ENCODE measurements at regions not wholly inside any gene's neighbourhood (a gene's known extent, or its start where the extent isn't known, plus 50 kb on each side); places are given as distances from the start of the nearest gene placed in this dataset.
"Not testable (repeated sequence)": the region's sequence is repeated elsewhere in the genome, so short reads cannot be mapped to it uniquely, and the experiment has no call there.

GRCh38 chr10:28186461-28186860 lies 116.4 kb downstream of the MPP7 start:
- Histone ChIP-seq H3K4me3 (ENCODE audit: low read depth, low read length) (no peak overlapping the region), H3K27me3 (ENCODE audit: control insufficient read depth, insufficient read depth, low read length) (no peaks in the 10 kb centered on the region), H3K9me3 (ENCODE audit: control insufficient read depth, insufficient read depth, low read length) (no peaks in the 10 kb centered on the region), H3K36me3 (ENCODE audit: control insufficient read depth, insufficient read depth, low read length) (no peaks in the 10 kb centered on the region), H3K4me1 (ENCODE audit: control insufficient read depth, insufficient read depth, low read length) (no peaks in the 10 kb centered on the region), H3K9ac (ENCODE audit: low read depth, low read length) (no peak overlapping the region)

- Histone ChIP-seq H3K4me3 (ENCODE audit: low read depth, low read length) (no peak overlapping the region), H3K27me3 (ENCODE audit: control insufficient read depth, insufficient read depth, low read length) (no peaks in the 10 kb centered on the region), H3K4me1 (ENCODE audit: control insufficient read depth, insufficient read depth, low read length) (no peaks in the 10 kb centered on the region), H3K9ac (ENCODE audit: low read depth, low read length) (no peak overlapping the region), H3K36me3 (ENCODE audit: control insufficient read depth, insufficient read depth, low read length) (no peaks in the 10 kb centered on the region), H3K9me3 (ENCODE audit: control insufficient read depth, insufficient read depth, low read length) (no peaks in the 10 kb centered on the region)
These were observed 118.1 kb downstream of the MPP7 start for GRCh38 chr10:28184810-28185209.

- H3K4me3 ChIP-seq (ENCODE audit: low read depth, low read length), result no peak overlapping the region
- no peaks in the 10 kb centered on the region for H3K36me3 ChIP-seq (ENCODE audit: control insufficient read depth, insufficient read depth, low read length)
- no peaks in the 10 kb centered on the region for H3K9me3 ChIP-seq (ENCODE audit: control insufficient read depth, insufficient read depth, low read length)
- H3K9ac ChIP-seq (ENCODE audit: low read depth, low read length), result no peak overlapping the region
- no peaks in the 10 kb centered on the region for H3K4me1 ChIP-seq (ENCODE audit: control insufficient read depth, insufficient read depth, low read length)
- H3K27me3 ChIP-seq (ENCODE audit: control insufficient read depth, insufficient read depth, low read length), result no peaks in the 10 kb centered on the region
These were observed 121.3 kb downstream of the MPP7 start for GRCh38 chr10:28181478-28182096.

- Histone ChIP-seq H3K9ac (ENCODE audit: low read depth, low read length) (no peak overlapping the region), H3K4me3 (ENCODE audit: low read depth, low read length) (no peak overlapping the region), H3K9me3 (ENCODE audit: control insufficient read depth, insufficient read depth, low read length) (no peaks in the 10 kb centered on the region), H3K36me3 (ENCODE audit: control insufficient read depth, insufficient read depth, low read length) (no peaks in the 10 kb centered on the region), H3K4me1 (ENCODE audit: control insufficient read depth, insufficient read depth, low read length) (no peaks in the 10 kb centered on the region), H3K27me3 (ENCODE audit: control insufficient read depth, insufficient read depth, low read length) (no peaks in the 10 kb centered on the region)
These were observed 122.2 kb downstream of the MPP7 start for GRCh38 chr10:28180654-28181053.

GRCh38 chr10:28179743-28180099 lies 123.1 kb downstream of the MPP7 start:
- Histone ChIP-seq H3K9ac (ENCODE audit: low read depth, low read length) (no peak overlapping the region), H3K36me3 (ENCODE audit: control insufficient read depth, insufficient read depth, low read length) (no peaks in the 10 kb centered on the region), H3K9me3 (ENCODE audit: control insufficient read depth, insufficient read depth, low read length) (no peaks in the 10 kb centered on the region), H3K4me3 (ENCODE audit: low read depth, low read length) (no peak overlapping the region), H3K4me1 (ENCODE audit: control insufficient read depth, insufficient read depth, low read length) (no peaks in the 10 kb centered on the region), H3K27me3 (ENCODE audit: control insufficient read depth, insufficient read depth, low read length) (no peaks in the 10 kb centered on the region)

- Histone ChIP-seq H3K9ac (ENCODE audit: low read depth, low read length) (no peak overlapping the region), H3K4me1 (ENCODE audit: control insufficient read depth, insufficient read depth, low read length) (no peaks in the 10 kb centered on the region), H3K4me3 (ENCODE audit: low read depth, low read length) (no peak overlapping the region), H3K36me3 (ENCODE audit: control insufficient read depth, insufficient read depth, low read length) (no peaks in the 10 kb centered on the region), H3K27me3 (ENCODE audit: control insufficient read depth, insufficient read depth, low read length) (no peaks in the 10 kb centered on the region), H3K9me3 (ENCODE audit: control insufficient read depth, insufficient read depth, low read length) (no peaks in the 10 kb centered on the region)
These were observed 123.7 kb downstream of the MPP7 start for GRCh38 chr10:28179006-28179742.

- no peak overlapping the region for H3K9ac ChIP-seq (ENCODE audit: low read depth, low read length)
These were observed 124.8 kb downstream of the MPP7 start for GRCh38 chr10:28177944-28178637.

GRCh38 chr10:28176498-28176897 lies 126.4 kb downstream of the MPP7 start:
- H3K4me1 ChIP-seq (ENCODE audit: control insufficient read depth, insufficient read depth, low read length); H3K27me3 ChIP-seq (ENCODE audit: control insufficient read depth, insufficient read depth, low read length); H3K4me3 ChIP-seq (ENCODE audit: low read depth, low read length); H3K9me3 ChIP-seq (ENCODE audit: control insufficient read depth, insufficient read depth, low read length); H3K36me3 ChIP-seq (ENCODE audit: control insufficient read depth, insufficient read depth, low read length); H3K9ac ChIP-seq (ENCODE audit: low read depth, low read length): not testable (repeated sequence)

More at GRCh38 chr10:28177944-28178637, 124.8 kb downstream of the MPP7 start:
- Histone ChIP-seq H3K36me3 (ENCODE audit: control insufficient read depth, insufficient read depth, low read length) (no peaks in the 10 kb centered on the region), H3K9me3 (ENCODE audit: control insufficient read depth, insufficient read depth, low read length) (no peaks in the 10 kb centered on the region), H3K27me3 (ENCODE audit: control insufficient read depth, insufficient read depth, low read length) (no peaks in the 10 kb centered on the region), H3K4me1 (ENCODE audit: control insufficient read depth, insufficient read depth, low read length) (no peaks in the 10 kb centered on the region), H3K4me3 (ENCODE audit: low read depth, low read length) (no peak overlapping the region)

- Histone ChIP-seq H3K4me3 (ENCODE audit: low read depth, low read length) (no peak overlapping the region), H3K9me3 (ENCODE audit: control insufficient read depth, insufficient read depth, low read length) (no peaks in the 10 kb centered on the region), H3K27me3 (ENCODE audit: control insufficient read depth, insufficient read depth, low read length) (no peaks in the 10 kb centered on the region), H3K9ac (ENCODE audit: low read depth, low read length) (no peak overlapping the region), H3K4me1 (ENCODE audit: control insufficient read depth, insufficient read depth, low read length) (no peaks in the 10 kb centered on the region), H3K36me3 (ENCODE audit: control insufficient read depth, insufficient read depth, low read length) (no peaks in the 10 kb centered on the region)
These were observed 130.6 kb downstream of the MPP7 start for GRCh38 chr10:28172223-28172610.

- Histone ChIP-seq H3K9ac (ENCODE audit: low read depth, low read length) (no peak overlapping the region), H3K4me3 (ENCODE audit: low read depth, low read length) (no peak overlapping the region), H3K36me3 (ENCODE audit: control insufficient read depth, insufficient read depth, low read length) (no peaks in the 10 kb centered on the region), H3K9me3 (ENCODE audit: control insufficient read depth, insufficient read depth, low read length) (no peaks in the 10 kb centered on the region), H3K27me3 (ENCODE audit: control insufficient read depth, insufficient read depth, low read length) (no peaks in the 10 kb centered on the region), H3K4me1 (ENCODE audit: control insufficient read depth, insufficient read depth, low read length) (no peaks in the 10 kb centered on the region)
These were observed 131.2 kb downstream of the MPP7 start for GRCh38 chr10:28171468-28172222.

GRCh38 chr10:28169525-28169924 lies 133.3 kb downstream of the MPP7 start:
- Histone ChIP-seq H3K27me3 (ENCODE audit: control insufficient read depth, insufficient read depth, low read length) (no peaks in the 10 kb centered on the region), H3K4me1 (ENCODE audit: control insufficient read depth, insufficient read depth, low read length) (no peaks in the 10 kb centered on the region), H3K36me3 (ENCODE audit: control insufficient read depth, insufficient read depth, low read length) (no peaks in the 10 kb centered on the region), H3K9me3 (ENCODE audit: control insufficient read depth, insufficient read depth, low read length) (no peaks in the 10 kb centered on the region), H3K9ac (ENCODE audit: low read depth, low read length) (no peak overlapping the region), H3K4me3 (ENCODE audit: low read depth, low read length) (no peak overlapping the region)
